NB4 (cell line): ENCODE measurements at regions not wholly inside any gene's neighbourhood (a gene's known extent, or its start where the extent isn't known, plus 50 kb on each side); places are given as distances from the start of the nearest gene placed in this dataset.
"Not testable (repeated sequence)": the region's sequence is repeated elsewhere in the genome, so short reads cannot be mapped to it uniquely, and the experiment has no call there.

Source experiments
- DNase-seq: peaks from one replicate; pipeline ENCODE4 v3.0.0; 2010; ENCODE audit warnings: low read depth
- H3K4me3 ChIP-seq: one replicate; pipeline ENCODE4 v1.5.1; 2011; ENCODE audit warnings: mild to moderate bottlenecking, low read depth, low read length, moderate library complexity
- CTCF ChIP-seq: IDR thresholded peaks from one replicate; pipeline ENCODE4 v1.5.1; 2012; ENCODE audit warnings: low read depth, low read length
- MAX ChIP-seq: IDR thresholded peaks from 2 replicates; pipeline ENCODE4 v1.6.1; 2011; ENCODE audit warnings: low read depth, low read length
- MYC ChIP-seq: IDR thresholded peaks from 2 replicates; pipeline ENCODE4 v1.6.1; 2011; ENCODE audit warnings: low read depth, low read length
- POLR2A ChIP-seq: IDR thresholded peaks from 2 replicates; pipeline ENCODE4 v1.6.1; 2011; ENCODE audit warnings: mild to moderate bottlenecking; ENCODE audit not compliant: insufficient read length; ENCODE audit errors: extremely low read depth

- DNase-seq: no peak
- no peak for TF ChIP-seq MAX
- H3K4me3 ChIP-seq: no peak overlapping the region
Observed at GRCh38 chr7:148505645-148506375, 84.8 kb upstream of the C7orf33 start.

- not testable (repeated sequence) for H3K4me3 ChIP-seq, DNase-seq
Observed at GRCh38 chr7:148507064-148507573, 83.4 kb upstream of the C7orf33 start.

GRCh38 chr7:148507787-148508186 lies 82.8 kb upstream of the C7orf33 start:
- no peak overlapping the region for H3K4me3 ChIP-seq
- DNase-seq: no peak
- no peak for TF ChIP-seq MYC
- TF ChIP-seq CTCF: no peak
- no peak for TF ChIP-seq POLR2A
- TF ChIP-seq MAX: no peak

- TF ChIP-seq CTCF: no peak
- H3K4me3 ChIP-seq: no peak overlapping the region
- DNase-seq: no peak
Observed at GRCh38 chr7:148514236-148514635, 76.3 kb upstream of the C7orf33 start.

- no peak for DNase-seq
- TF ChIP-seq MAX (no peak), MYC (no peak), CTCF (no peak), POLR2A (no peak)
- H3K4me3 ChIP-seq: no peak overlapping the region
Observed at GRCh38 chr7:148515237-148515636, 75.3 kb upstream of the C7orf33 start.

GRCh38 chr7:148515728-148516695 lies 74.6 kb upstream of the C7orf33 start:
- no peak for DNase-seq
- no peak for TF ChIP-seq CTCF
- no peak for TF ChIP-seq MAX
- H3K4me3 ChIP-seq: no peak overlapping the region

- not testable (repeated sequence) for DNase-seq, H3K4me3 ChIP-seq
Observed at GRCh38 chr7:148519386-148519785, 71.2 kb upstream of the C7orf33 start.
